Body of pancreas (tissue), 4 donors: ENCODE measurements at regions not wholly inside any gene's neighbourhood (a gene's known extent, or its start where the extent isn't known, plus 50 kb on each side); places are given as distances from the start of the nearest gene placed in this dataset.
"Not testable (repeated sequence)": the region's sequence is repeated elsewhere in the genome, so short reads cannot be mapped to it uniquely, and the experiment has no call there.

Experiments
- ATAC-seq: fragments of 150-250 bp; one replicate; pipeline ENCODE4 v1.9.1; 2016
- DNase-seq, 4 donors: peaks; one replicate each; pipeline ENCODE4 v3.0.0-alpha.2; 2019
- H3K27ac ChIP-seq, 4 donors: fragments of 200-600 bp; sonication (generic); 1 replicate in 3 of 4; 2 replicates in 1 of 4; pipeline versions ENCODE4 v1.5.1 to v1.6.1; 2016 to 2019; ENCODE audit warnings: mild to moderate bottlenecking in 1 of 4, mixed read lengths in 1 of 4, moderate library complexity in 1 of 4
- H3K27me3 ChIP-seq, 2 donors: fragments of 200-600 bp; sonication (generic); one replicate each; pipeline ENCODE4 v1.6.0; 2016; ENCODE audit warnings: mild to moderate bottlenecking in 1 of 2
- H3K36me3 ChIP-seq, 2 donors: fragments of 200-600 bp; sonication (generic); replicated peaks in 1 of 2; 2 replicates each; pipeline ENCODE4 v1.5.1; 2016; ENCODE audit warnings: low read depth in 2 of 2; ENCODE audit not compliant: insufficient read depth in 1 of 2
- H3K4me1 ChIP-seq: fragments of 200-600 bp; sonication (generic); one replicate; pipeline ENCODE4 v1.6.0; 2016
- H3K4me3 ChIP-seq, 2 donors: fragments of 200-600 bp; sonication (generic); 1 replicate in 1 of 2; 2 replicates in 1 of 2; pipeline ENCODE4 v1.5.1; 2016 to 2019
- H3K9me3 ChIP-seq, 3 donors: fragments of 200-600 bp; sonication (generic); 1 replicate in 2 of 3; 2 replicates in 1 of 3; pipeline ENCODE4 v1.5.1; 2016
- POLR2A ChIP-seq, 3 donors: fragments of 450-650 bp; IDR thresholded peaks; one replicate each; pipeline ENCODE4 v1.6.1; 2016; ENCODE audit warnings: antibody characterized with exemption in 3 of 3, mild to moderate bottlenecking in 2 of 3
- WGBS, 2 donors: methylation state at CpG; one replicate each; pipeline ENCODE4 v1.1.5; 2017; 5-methylcytosine and 5-hydroxymethylcytosine counted together
- intact Hi-C: fragments of 100-400 bp; cut with DNase I; formaldehyde crosslinking; loops from one replicate; pipeline ENCODE4 v1.15.1; 2023
- TF ChIP-seq, protein P1 (sequence below), 7 experiments: fragments of 450-650 bp in 4 of 7; fragments of 200-600 bp in 3 of 7; sonication (generic) in 3 of 7; IDR thresholded peaks; one replicate each; pipeline ENCODE4 v1.5.1; 2016 to 2019; ENCODE audit warnings: antibody characterized with exemption in 7 of 7

DNA sequence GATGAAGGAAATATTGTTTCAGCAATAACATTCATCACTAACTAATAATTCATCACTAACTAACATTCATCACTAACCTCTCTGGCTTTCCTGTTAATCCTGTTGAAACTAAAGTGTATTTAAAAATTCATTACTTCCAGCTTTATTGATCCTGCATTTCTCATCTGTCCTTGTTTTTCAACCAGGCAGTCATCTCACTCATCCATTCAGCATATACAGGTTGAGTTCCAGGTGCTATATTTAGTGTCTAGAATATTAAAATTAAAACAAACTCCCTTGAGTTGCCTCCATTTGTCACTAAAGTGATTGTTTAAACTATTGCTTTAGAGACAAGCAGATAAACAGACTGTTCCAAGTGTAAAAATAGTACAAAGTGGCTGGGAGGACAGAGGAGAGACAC, 58.1 kb downstream of the ATXN7L3B start:
- Histone ChIP-seq H3K4me1 (no peaks in the 10 kb centered on the region), H3K4me3 (no peak overlapping the region), H3K9me3 (no peaks in the 10 kb centered on the region), H3K36me3 (no peaks in the 10 kb centered on the region), H3K27me3 (no peaks in the 10 kb centered on the region), H3K27ac (no peak overlapping the region)
- intact Hi-C loops = no loop called here
- ATAC-seq = no peak
- TF ChIP-seq, protein P1, sequence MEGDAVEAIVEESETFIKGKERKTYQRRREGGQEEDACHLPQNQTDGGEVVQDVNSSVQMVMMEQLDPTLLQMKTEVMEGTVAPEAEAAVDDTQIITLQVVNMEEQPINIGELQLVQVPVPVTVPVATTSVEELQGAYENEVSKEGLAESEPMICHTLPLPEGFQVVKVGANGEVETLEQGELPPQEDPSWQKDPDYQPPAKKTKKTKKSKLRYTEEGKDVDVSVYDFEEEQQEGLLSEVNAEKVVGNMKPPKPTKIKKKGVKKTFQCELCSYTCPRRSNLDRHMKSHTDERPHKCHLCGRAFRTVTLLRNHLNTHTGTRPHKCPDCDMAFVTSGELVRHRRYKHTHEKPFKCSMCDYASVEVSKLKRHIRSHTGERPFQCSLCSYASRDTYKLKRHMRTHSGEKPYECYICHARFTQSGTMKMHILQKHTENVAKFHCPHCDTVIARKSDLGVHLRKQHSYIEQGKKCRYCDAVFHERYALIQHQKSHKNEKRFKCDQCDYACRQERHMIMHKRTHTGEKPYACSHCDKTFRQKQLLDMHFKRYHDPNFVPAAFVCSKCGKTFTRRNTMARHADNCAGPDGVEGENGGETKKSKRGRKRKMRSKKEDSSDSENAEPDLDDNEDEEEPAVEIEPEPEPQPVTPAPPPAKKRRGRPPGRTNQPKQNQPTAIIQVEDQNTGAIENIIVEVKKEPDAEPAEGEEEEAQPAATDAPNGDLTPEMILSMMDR (IDR thresholded peaks at IDR 0.05) = no peak
- no peak for TF ChIP-seq POLR2A (IDR thresholded peaks at IDR 0.05)
- DNase-seq = no peak

DNA sequence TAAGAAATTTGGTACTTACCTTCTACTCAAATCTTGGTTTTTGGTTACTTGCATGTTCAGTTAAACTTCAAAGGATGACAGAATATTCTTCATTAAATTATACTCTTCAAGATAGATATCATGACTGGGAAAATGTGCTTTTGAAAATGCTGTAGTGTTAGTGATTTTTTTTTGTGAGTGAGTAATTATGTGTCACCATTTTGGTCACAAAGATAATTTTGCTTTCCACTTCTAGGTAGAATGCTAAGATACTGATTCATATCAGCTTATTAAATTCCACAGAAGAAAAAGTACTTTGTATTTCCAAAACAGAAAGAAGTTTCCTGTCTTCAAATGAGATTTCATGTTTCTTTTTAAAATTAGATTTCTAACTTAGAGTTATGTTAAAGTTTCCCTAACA, 61.2 kb downstream of the ATXN7L3B start:
- H3K36me3 ChIP-seq = no peaks in the 10 kb centered on the region
- DNase-seq = no peak
- H3K27ac ChIP-seq = no peak overlapping the region
- no peak overlapping the region for H3K4me3 ChIP-seq
- no peaks in the 10 kb centered on the region for H3K27me3 ChIP-seq
- H3K9me3 ChIP-seq = no peaks in the 10 kb centered on the region
- intact Hi-C loops = no loop called here
- ATAC-seq = no peak
- no peak for TF ChIP-seq POLR2A (IDR thresholded peaks at IDR 0.05)
- TF ChIP-seq, protein P1 (IDR thresholded peaks at IDR 0.05) = no peak
- no peaks in the 10 kb centered on the region for H3K4me1 ChIP-seq

DNA sequence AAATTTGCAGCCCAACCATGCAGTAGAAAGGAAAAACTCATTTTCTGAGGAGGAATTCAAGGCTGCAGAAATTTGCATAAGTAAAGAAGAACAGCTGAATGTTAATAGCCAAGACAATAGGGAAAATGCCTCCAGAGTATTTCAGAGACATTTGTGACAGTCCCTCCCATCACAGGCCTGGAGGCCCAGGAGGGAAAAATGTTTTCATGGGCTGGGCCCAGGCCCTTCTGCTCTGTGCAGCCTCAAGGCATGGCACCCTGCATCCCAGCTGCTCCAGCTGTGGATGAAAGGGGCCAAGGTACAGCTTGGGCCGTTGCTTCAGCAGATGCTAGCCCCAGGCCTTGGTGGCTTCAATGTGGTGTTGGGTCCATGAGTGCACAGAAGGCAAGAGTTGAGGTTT, 62.3 kb downstream of the ATXN7L3B start:
- Histone ChIP-seq H3K4me3 (no peak overlapping the region), H3K27me3 (no peaks in the 10 kb centered on the region), H3K4me1 (no peaks in the 10 kb centered on the region), H3K36me3 (no peaks in the 10 kb centered on the region), H3K27ac (no peak overlapping the region), H3K9me3 (no peaks in the 10 kb centered on the region)
- TF ChIP-seq, protein P1 (IDR thresholded peaks at IDR 0.05) = no peak
- no peak for TF ChIP-seq POLR2A (IDR thresholded peaks at IDR 0.05)
- ATAC-seq = no peak
- WGBS, 2 donors = 29 to 70% methylated on average over 1 of the region's 1 CpG
- intact Hi-C loops = no loop called here
- DNase-seq = no peak

DNA sequence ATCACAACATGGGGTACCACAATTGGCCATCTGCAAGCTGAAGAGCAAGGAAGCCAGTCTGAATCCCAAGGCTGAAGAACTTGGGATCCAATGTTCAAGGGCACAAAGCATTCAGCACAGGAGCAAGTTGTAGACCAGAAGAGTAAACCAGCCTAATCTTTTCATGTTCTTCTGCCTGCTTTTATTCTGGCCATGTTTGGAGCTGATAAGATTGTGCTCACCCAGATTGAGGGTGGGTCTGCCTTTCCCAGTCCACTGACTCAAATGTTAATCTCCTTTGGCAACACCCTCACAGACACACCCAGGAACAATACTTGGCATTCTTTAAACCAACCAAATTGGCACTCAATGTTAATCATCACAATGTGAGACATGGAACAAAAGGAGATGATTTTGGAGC, 63.2 kb downstream of the ATXN7L3B start:
- intact Hi-C loops, H3K36me3 ChIP-seq, H3K4me1 ChIP-seq, DNase-seq, H3K27me3 ChIP-seq, ATAC-seq, H3K27ac ChIP-seq, H3K4me3 ChIP-seq, H3K9me3 ChIP-seq: not testable (repeated sequence)

DNA sequence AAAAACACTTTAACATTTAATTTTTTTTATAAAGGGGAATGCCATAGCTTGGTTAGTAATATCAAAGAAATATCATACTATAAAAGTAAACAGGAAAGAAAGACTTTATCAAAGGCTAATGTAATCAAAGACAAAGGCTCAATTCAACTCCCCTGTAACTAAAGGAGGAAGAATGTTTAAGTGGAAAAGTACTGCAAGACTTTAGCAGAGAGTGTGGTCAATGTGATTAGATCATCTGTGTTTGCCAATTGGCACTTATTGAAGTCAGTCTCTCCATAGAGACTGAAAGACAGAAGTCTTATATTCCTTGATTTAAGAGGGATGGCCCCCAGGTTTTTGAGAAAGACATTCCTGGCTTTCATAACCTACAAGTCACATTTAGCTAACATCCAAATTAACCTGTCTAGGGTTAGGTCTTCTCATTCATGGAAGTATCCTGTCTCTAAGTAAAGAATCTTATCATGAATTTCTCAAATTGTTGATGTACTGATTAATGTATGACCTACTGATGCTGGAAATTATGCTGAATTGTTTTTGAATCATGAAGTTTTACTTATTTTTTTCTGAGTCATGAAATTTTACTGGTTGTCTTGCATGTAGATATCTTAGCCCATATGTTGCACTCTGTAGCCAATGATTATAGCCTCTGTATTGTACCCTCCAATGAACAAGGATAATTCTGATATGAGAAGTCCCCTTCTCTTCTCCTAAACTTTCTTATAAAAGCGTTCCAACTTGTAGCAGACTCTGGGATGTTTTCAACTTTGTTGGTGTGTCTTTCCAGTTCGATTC, 65.4 kb downstream of the ATXN7L3B start:
- Histone ChIP-seq H3K27me3 (no peaks in the 10 kb centered on the region), H3K27ac (no peak overlapping the region), H3K4me1 (no peaks in the 10 kb centered on the region), H3K36me3 (no peaks in the 10 kb centered on the region), H3K4me3 (no peak overlapping the region), H3K9me3 (no peaks in the 10 kb centered on the region)
- DNase-seq (no peak), ATAC-seq (peak; percentile 45)
- intact Hi-C loops = no loop called here
- TF ChIP-seq, protein P1 (IDR thresholded peaks at IDR 0.05) = no peak
- no peak for TF ChIP-seq POLR2A (IDR thresholded peaks at IDR 0.05)
- WGBS, 2 donors = 65 to 66% methylated on average over 2 of the region's 2 CpGs
